ENCODE measurements at regions not wholly inside any gene's neighbourhood (a gene's known extent, or its start where the extent isn't known, plus 50 kb on each side); places are given as distances from the start of the nearest gene placed in this dataset.
"Not testable (repeated sequence)": the region's sequence is repeated elsewhere in the genome, so short reads cannot be mapped to it uniquely, and the experiment has no call there.

GRCh38 chr17:20387549-20387948 lies 79.8 kb downstream of the LGALS9B start:
- H3K27me3 Mint-ChIP-seq; H3K4me1 Mint-ChIP-seq; H3K4me3 Mint-ChIP-seq; H3K27ac Mint-ChIP-seq (ENCODE audit: low read depth); DNase-seq (ENCODE audit: low spot score in 2 of 2); ATAC-seq (replicated peaks; ENCODE audit: extremely low read depth, poor library complexity, severe bottlenecking); H3K36me3 Mint-ChIP-seq (ENCODE audit: insufficient read depth); H3K9me3 Mint-ChIP-seq: not testable (repeated sequence)

- peak in 1 of 2 donors; percentile 13 for DNase-seq (ENCODE audit: low spot score in 2 of 2)
- peak; percentile 52 for ATAC-seq (replicated peaks; ENCODE audit: extremely low read depth, poor library complexity, severe bottlenecking)
- H3K27ac Mint-ChIP-seq (ENCODE audit: low read depth); H3K36me3 Mint-ChIP-seq (ENCODE audit: insufficient read depth); H3K4me1 Mint-ChIP-seq; H3K9me3 Mint-ChIP-seq: not testable (repeated sequence)
- H3K27me3 Mint-ChIP-seq: peaks cover 14% of the 10 kb centered on the region
- peak overlapping the region; percentile 10 for H3K4me3 Mint-ChIP-seq
Observed at GRCh38 chr17:20381358-20382300, 85.7 kb downstream of the LGALS9B start.

- not testable (repeated sequence) for H3K4me1 Mint-ChIP-seq; H3K36me3 Mint-ChIP-seq (ENCODE audit: insufficient read depth); DNase-seq (ENCODE audit: low spot score in 2 of 2); ATAC-seq (replicated peaks; ENCODE audit: extremely low read depth, poor library complexity, severe bottlenecking); H3K9me3 Mint-ChIP-seq; H3K27ac Mint-ChIP-seq (ENCODE audit: low read depth); H3K4me3 Mint-ChIP-seq
- peaks cover 24% of the 10 kb centered on the region for H3K27me3 Mint-ChIP-seq
Observed at GRCh38 chr17:20380625-20381024, 86.7 kb downstream of the LGALS9B start.

- not testable (repeated sequence) for H3K4me3 Mint-ChIP-seq; H3K27ac Mint-ChIP-seq (ENCODE audit: low read depth); H3K9me3 Mint-ChIP-seq; DNase-seq (ENCODE audit: low spot score in 2 of 2); H3K4me1 Mint-ChIP-seq; H3K36me3 Mint-ChIP-seq (ENCODE audit: insufficient read depth); ATAC-seq (replicated peaks; ENCODE audit: extremely low read depth, poor library complexity, severe bottlenecking)
- peaks cover 26% of the 10 kb centered on the region for H3K27me3 Mint-ChIP-seq
Observed at GRCh38 chr17:20379251-20379650, 88.1 kb downstream of the LGALS9B start.

GRCh38 chr17:20376642-20377041 lies 90.7 kb downstream of the LGALS9B start:
- H3K27ac Mint-ChIP-seq (ENCODE audit: low read depth); ATAC-seq (replicated peaks; ENCODE audit: extremely low read depth, poor library complexity, severe bottlenecking); H3K36me3 Mint-ChIP-seq (ENCODE audit: insufficient read depth); H3K9me3 Mint-ChIP-seq; DNase-seq (ENCODE audit: low spot score in 2 of 2); H3K4me3 Mint-ChIP-seq; H3K4me1 Mint-ChIP-seq: not testable (repeated sequence)
- peaks cover 31% of the 10 kb centered on the region for H3K27me3 Mint-ChIP-seq

GRCh38 chr17:20375745-20376144 lies 91.6 kb downstream of the LGALS9B start:
- not testable (repeated sequence) for H3K27ac Mint-ChIP-seq (ENCODE audit: low read depth); H3K9me3 Mint-ChIP-seq; H3K4me1 Mint-ChIP-seq; DNase-seq (ENCODE audit: low spot score in 2 of 2); H3K4me3 Mint-ChIP-seq; H3K36me3 Mint-ChIP-seq (ENCODE audit: insufficient read depth); ATAC-seq (replicated peaks; ENCODE audit: extremely low read depth, poor library complexity, severe bottlenecking)
- peaks cover 22% of the 10 kb centered on the region for H3K27me3 Mint-ChIP-seq

All from central memory CD8-positive, alpha-beta T cell (primary cell).